HepG2 (cell line): ENCODE measurements at regions not wholly inside any gene's neighbourhood (a gene's known extent, or its start where the extent isn't known, plus 50 kb on each side); places are given as distances from the start of the nearest gene placed in this dataset.

Experiments
- DR1 ChIP-seq: sonication (generic); formaldehyde crosslinking; IDR thresholded peaks from 2 replicates; pipeline ENCODE4 v1.8.0; 2021; ENCODE audit warnings: mild to moderate bottlenecking, missing genetic modification reagents, inconsistent platforms
- GLI4 ChIP-seq: sonication (generic); formaldehyde crosslinking; IDR thresholded peaks from 2 replicates; pipeline ENCODE4 v1.5.1; 2020; ENCODE audit warnings: missing genetic modification reagents, mild to moderate bottlenecking, moderate library complexity, borderline replicate concordance
- HINFP ChIP-seq: sonication (generic); formaldehyde crosslinking; IDR thresholded peaks from 2 replicates; pipeline ENCODE4 v1.4.0; 2020; ENCODE audit warnings: low read depth, mild to moderate bottlenecking, missing genetic modification reagents
- HNF4A ChIP-seq: sonication (generic); formaldehyde crosslinking; IDR thresholded peaks from 2 replicates; pipeline ENCODE4 v1.4.0; 2020; ENCODE audit warnings: missing genetic modification reagents
- MAFK ChIP-seq, 2 experiments: IDR thresholded peaks in 1 of 2; conservative IDR thresholded peaks in 1 of 2; 2 replicates each; pipeline ENCODE4 v1.6.1; 2011; ENCODE audit warnings: improper control_type of control experiment in 2 of 2, low read length in 2 of 2
- MYNN ChIP-seq: sonication (generic); formaldehyde crosslinking; IDR thresholded peaks from 2 replicates; pipeline ENCODE4 v1.4.0; 2020; ENCODE audit warnings: mild to moderate bottlenecking, low read depth, missing genetic modification reagents
- POGZ ChIP-seq: sonication (generic); formaldehyde crosslinking; IDR thresholded peaks from 2 replicates; pipeline ENCODE4 v1.4.0; 2020; ENCODE audit warnings: mild to moderate bottlenecking, missing genetic modification reagents
- REPIN1 ChIP-seq: sonication (generic); formaldehyde crosslinking; IDR thresholded peaks from 2 replicates; pipeline ENCODE4 v1.8.0; 2022; ENCODE audit warnings: missing genetic modification reagents, low read depth, mild to moderate bottlenecking, borderline replicate concordance
- STAT5B ChIP-seq: sonication (generic); formaldehyde crosslinking; IDR thresholded peaks from 2 replicates; pipeline ENCODE4 v1.4.0; 2020; ENCODE audit warnings: missing genetic modification reagents
- SUZ12 ChIP-seq: fragments of 150-350 bp; IDR thresholded peaks from 2 replicates; pipeline ENCODE4 v1.6.1; 2014; ENCODE audit warnings: low read depth, low read length
- TARDBP ChIP-seq: sonication (generic); formaldehyde crosslinking; IDR thresholded peaks from 2 replicates; pipeline ENCODE4 v1.8.0; 2022; ENCODE audit warnings: mild to moderate bottlenecking, missing genetic modification reagents
- TCF7 ChIP-seq: sonication (generic); IDR thresholded peaks from 2 replicates; pipeline ENCODE4 v1.6.1; 2016; ENCODE audit warnings: antibody characterized with exemption, low read depth
- ZBTB7B ChIP-seq: sonication (generic); formaldehyde crosslinking; IDR thresholded peaks from 2 replicates; pipeline ENCODE4 v1.4.0; 2020; ENCODE audit warnings: missing genetic modification reagents
- ZFX ChIP-seq: sonication (generic); formaldehyde crosslinking; IDR thresholded peaks from 2 replicates; pipeline ENCODE4 v1.4.0; 2020; ENCODE audit warnings: mild to moderate bottlenecking, low read depth, missing genetic modification reagents, moderate library complexity
- ZNF230 ChIP-seq: sonication (generic); formaldehyde crosslinking; IDR thresholded peaks from 2 replicates; pipeline ENCODE4 v1.4.0; 2020; ENCODE audit warnings: mild to moderate bottlenecking, missing genetic modification reagents
- ZNF331 ChIP-seq: sonication (generic); formaldehyde crosslinking; IDR thresholded peaks from 2 replicates; pipeline ENCODE4 v1.4.0; 2020; ENCODE audit warnings: missing genetic modification reagents
- ZNF782 ChIP-seq: sonication (generic); formaldehyde crosslinking; IDR thresholded peaks from 2 replicates; pipeline ENCODE4 v1.4.0; 2020; ENCODE audit warnings: missing genetic modification reagents, mild to moderate bottlenecking, borderline replicate concordance
- TF ChIP-seq, protein P1 (sequence below): sonication (generic); formaldehyde crosslinking; IDR thresholded peaks from 2 replicates; pipeline ENCODE4 v1.4.0; 2020; ENCODE audit warnings: missing genetic modification reagents, borderline replicate concordance
- TF ChIP-seq, protein P2 (sequence below): sonication (generic); formaldehyde crosslinking; IDR thresholded peaks from 2 replicates; pipeline ENCODE4 v1.4.0; 2020; ENCODE audit warnings: missing genetic modification reagents

DNA sequence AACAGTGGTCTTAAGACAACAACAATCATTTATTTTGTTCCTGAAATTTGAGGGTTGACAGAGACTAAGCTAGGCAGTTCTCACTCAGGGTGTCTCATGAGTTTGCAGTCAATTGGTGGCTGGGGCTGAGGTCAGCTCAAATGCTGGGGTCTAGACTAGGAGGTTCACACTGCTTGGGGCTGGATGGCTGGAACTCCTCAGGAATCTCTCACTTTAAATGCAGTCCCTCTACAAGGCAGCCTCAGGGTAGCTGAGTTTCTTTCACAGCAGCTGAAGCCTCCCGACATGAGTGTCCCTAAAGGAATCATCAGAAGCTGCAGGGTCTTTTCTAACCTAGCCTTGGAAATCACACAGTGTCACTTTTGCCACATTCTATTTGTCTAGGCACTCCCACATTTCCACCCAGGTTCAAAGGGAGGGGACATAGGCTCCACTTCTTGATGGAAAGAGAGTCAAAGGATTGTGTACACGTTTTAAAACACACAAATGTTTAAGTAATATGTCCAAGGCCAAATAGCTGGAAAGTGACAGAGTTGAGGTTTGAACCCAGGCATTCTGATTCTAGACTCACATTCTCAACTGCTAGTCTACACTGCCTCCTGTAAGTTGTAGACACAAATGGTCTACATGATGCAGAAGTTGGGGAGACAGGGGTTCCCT is 133.8 kb downstream of the ZFP36L2 start (continued):
- TF ChIP-seq GLI4 (no peak), HNF4A (CRISPR knock-in tag) (peak; percentile 72), ZNF230 (CRISPR knock-in tag) (peak; percentile 70; the same call in 1 of the 2 replicates), STAT5B (no peak), ZNF331 (CRISPR knock-in tag) (0 out of 2 replicates have a peak, but pooled peaks have one; percentile 47), MAFK (conservative IDR thresholded peaks at IDR 0.05 in 1 of 2, IDR thresholded peaks at IDR 0.05 in 1 of 2; ENCODE audit: low read length in 2 of 2) (no peak), TCF7 (peak; percentile 71), HINFP (CRISPR knock-in tag) (peak; percentile 76; the same call in 1 of the 2 replicates), POGZ (CRISPR knock-in tag) (peak; percentile 50; the same call in 1 of the 2 replicates), DR1 (CRISPR knock-in tag) (no peak), ZNF782 (CRISPR knock-in tag) (no peak), TARDBP (CRISPR knock-in tag) (peak; percentile 62; the same call in 1 of the 2 replicates), SUZ12 (no peak), REPIN1 (CRISPR knock-in tag) (peak; percentile 66; the same call in 1 of the 2 replicates), MYNN (CRISPR knock-in tag) (no peak), ZFX (CRISPR knock-in tag) (peak; percentile 48), ZBTB7B (CRISPR knock-in tag) (no peak)
- TF ChIP-seq, protein P1, sequence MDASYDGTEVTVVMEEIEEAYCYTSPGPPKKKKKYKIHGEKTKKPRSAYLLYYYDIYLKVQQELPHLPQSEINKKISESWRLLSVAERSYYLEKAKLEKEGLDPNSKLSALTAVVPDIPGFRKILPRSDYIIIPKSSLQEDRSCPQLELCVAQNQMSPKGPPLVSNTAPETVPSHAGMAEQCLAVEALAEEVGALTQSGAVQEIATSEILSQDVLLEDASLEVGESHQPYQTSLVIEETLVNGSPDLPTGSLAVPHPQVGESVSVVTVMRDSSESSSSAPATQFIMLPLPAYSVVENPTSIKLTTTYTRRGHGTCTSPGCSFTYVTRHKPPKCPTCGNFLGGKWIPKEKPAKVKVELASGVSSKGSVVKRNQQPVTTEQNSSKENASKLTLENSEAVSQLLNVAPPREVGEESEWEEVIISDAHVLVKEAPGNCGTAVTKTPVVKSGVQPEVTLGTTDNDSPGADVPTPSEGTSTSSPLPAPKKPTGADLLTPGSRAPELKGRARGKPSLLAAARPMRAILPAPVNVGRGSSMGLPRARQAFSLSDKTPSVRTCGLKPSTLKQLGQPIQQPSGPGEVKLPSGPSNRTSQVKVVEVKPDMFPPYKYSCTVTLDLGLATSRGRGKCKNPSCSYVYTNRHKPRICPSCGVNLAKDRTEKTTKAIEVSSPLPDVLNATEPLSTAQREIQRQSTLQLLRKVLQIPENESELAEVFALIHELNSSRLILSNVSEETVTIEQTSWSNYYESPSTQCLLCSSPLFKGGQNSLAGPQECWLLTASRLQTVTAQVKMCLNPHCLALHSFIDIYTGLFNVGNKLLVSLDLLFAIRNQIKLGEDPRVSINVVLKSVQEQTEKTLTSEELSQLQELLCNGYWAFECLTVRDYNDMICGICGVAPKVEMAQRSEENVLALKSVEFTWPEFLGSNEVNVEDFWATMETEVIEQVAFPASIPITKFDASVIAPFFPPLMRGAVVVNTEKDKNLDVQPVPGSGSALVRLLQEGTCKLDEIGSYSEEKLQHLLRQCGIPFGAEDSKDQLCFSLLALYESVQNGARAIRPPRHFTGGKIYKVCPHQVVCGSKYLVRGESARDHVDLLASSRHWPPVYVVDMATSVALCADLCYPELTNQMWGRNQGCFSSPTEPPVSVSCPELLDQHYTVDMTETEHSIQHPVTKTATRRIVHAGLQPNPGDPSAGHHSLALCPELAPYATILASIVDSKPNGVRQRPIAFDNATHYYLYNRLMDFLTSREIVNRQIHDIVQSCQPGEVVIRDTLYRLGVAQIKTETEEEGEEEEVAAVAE = no peak
- TF ChIP-seq, protein P2, sequence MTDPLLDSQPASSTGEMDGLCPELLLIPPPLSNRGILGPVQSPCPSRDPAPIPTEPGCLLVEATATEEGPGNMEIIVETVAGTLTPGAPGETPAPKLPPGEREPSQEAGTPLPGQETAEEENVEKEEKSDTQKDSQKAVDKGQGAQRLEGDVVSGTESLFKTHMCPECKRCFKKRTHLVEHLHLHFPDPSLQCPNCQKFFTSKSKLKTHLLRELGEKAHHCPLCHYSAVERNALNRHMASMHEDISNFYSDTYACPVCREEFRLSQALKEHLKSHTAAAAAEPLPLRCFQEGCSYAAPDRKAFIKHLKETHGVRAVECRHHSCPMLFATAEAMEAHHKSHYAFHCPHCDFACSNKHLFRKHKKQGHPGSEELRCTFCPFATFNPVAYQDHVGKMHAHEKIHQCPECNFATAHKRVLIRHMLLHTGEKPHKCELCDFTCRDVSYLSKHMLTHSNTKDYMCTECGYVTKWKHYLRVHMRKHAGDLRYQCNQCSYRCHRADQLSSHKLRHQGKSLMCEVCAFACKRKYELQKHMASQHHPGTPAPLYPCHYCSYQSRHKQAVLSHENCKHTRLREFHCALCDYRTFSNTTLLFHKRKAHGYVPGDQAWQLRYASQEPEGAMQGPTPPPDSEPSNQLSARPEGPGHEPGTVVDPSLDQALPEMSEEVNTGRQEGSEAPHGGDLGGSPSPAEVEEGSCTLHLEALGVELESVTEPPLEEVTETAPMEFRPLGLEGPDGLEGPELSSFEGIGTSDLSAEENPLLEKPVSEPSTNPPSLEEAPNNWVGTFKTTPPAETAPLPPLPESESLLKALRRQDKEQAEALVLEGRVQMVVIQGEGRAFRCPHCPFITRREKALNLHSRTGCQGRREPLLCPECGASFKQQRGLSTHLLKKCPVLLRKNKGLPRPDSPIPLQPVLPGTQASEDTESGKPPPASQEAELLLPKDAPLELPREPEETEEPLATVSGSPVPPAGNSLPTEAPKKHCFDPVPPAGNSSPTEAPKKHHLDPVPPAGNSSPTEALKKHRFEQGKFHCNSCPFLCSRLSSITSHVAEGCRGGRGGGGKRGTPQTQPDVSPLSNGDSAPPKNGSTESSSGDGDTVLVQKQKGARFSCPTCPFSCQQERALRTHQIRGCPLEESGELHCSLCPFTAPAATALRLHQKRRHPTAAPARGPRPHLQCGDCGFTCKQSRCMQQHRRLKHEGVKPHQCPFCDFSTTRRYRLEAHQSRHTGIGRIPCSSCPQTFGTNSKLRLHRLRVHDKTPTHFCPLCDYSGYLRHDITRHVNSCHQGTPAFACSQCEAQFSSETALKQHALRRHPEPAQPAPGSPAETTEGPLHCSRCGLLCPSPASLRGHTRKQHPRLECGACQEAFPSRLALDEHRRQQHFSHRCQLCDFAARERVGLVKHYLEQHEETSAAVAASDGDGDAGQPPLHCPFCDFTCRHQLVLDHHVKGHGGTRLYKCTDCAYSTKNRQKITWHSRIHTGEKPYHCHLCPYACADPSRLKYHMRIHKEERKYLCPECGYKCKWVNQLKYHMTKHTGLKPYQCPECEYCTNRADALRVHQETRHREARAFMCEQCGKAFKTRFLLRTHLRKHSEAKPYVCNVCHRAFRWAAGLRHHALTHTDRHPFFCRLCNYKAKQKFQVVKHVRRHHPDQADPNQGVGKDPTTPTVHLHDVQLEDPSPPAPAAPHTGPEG (CRISPR knock-in tag) = no peak
